HG02759 (cell line): ENCODE measurements at regions not wholly inside any gene's neighbourhood (a gene's known extent, or its start where the extent isn't known, plus 50 kb on each side); places are given as distances from the start of the nearest gene placed in this dataset.

Experiments
- ATAC-seq: cut with Tn5 transposase; IDR thresholded peaks from one replicate; pipeline ENCODE4 v1.9.1; 2021; ENCODE audit warnings: mild to moderate bottlenecking, moderate library complexity; ENCODE audit not compliant: unreplicated experiment

DNA sequence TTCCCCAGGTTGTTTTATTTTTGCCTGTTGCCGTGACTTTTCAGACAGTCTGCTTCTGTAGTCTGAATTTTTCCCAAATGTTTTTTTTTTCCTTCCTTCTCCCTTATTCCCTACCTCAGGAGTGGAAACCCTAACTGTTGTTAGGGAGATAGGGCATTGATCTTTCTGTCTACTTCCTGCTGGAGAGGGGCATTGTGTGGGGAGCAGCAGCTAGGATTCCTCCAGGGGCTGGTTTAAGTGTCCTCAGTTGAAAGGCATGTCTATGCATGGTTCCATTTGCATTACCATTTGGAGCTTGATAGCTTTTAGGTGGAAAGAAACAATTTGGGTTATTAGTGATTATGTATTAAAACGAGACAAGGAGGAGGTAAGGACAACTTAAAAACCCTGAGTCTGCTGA, 383.9 kb downstream of the DCAF12L2 start:
- no peak for ATAC-seq

DNA sequence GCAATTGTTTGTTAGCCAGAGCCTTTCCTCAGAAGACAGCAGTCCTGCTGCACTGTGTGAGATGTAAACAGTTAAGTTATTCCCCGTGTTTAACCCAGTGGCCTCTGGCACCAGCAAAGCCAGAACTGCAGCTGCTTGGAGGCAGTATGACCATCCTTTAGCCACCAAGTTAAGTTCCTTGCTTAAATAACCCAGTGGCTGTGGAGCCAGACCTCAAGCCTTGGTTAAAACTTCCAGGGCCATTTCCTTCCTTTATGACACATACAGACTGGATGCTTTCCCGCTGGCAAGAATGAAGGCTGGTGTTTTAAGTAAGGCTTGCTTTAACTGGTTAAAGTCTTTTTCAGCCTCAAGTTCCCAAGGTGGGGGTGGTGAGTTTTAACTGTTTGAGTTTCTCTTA, 379.8 kb downstream of the DCAF12L2 start:
- no peak for ATAC-seq

DNA sequence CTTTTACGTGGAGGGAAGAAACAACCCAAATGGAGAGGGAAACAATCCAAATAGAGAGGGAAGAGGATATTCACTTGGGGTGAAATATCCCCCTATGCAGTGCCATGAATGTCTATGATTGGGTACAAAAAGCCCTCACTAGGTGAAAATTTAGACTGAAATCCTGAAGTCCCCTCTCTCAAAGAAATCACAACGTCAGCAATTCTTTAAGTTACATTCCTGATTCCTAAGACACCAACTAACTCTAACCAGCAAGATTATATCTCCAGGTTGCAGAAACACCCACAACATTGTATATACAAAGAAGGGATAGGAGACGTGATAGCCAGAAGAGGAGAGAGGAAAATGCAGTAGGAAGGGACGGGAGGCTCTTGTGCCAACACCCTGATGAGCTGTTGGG, 374.3 kb downstream of the DCAF12L2 start:
- no peak for ATAC-seq

- ATAC-seq = no peak
Observed at GRCh38 chrX:125810856-125811255, 355.2 kb downstream of the DCAF12L2 start.

DNA sequence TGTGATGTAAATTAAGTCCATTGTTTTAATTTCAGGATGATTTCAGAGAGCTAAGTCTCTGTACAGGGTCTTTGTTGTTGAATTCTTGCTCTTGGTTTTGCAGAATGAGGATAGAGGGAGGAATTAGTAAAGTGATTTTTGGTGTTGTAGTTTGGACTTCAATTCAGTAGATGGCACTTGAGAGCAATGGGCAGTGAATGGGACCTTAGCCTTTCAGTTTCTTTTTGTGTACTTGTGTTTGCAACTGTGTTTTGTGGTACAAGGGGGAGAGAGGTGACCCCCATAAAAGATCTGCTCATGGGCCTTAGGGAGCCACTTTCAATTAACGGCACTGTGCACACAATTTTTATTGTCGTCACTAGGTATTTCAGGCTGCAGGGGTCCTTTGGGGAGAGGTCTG, 340.0 kb downstream of the DCAF12L2 start:
- ATAC-seq = no peak

- no peak for ATAC-seq
Observed at GRCh38 chrX:125826774-125827451, 339.2 kb downstream of the DCAF12L2 start.

DNA sequence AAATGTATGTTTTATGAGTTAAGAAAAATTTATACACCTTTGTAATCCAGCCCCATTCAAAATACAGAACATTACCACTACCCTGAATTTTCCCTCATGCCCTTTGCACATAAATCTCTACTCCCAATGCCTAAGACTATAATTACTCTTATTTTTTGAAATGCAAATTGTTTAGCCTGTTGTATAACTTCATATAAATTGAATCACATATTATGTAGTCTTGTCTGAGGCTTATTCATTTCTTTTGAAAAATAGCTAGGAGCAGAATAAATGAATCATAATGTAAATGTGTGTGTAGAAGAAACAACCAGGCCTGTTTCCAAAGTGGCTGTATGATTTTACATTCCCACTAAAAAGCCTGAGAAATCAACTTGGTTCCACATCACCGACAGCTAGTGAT, 319.8 kb downstream of the DCAF12L2 start:
- ATAC-seq = no peak

GRCh38 chrX:125850693-125851092, 315.4 kb downstream of the DCAF12L2 start:
- no peak for ATAC-seq

DNA sequence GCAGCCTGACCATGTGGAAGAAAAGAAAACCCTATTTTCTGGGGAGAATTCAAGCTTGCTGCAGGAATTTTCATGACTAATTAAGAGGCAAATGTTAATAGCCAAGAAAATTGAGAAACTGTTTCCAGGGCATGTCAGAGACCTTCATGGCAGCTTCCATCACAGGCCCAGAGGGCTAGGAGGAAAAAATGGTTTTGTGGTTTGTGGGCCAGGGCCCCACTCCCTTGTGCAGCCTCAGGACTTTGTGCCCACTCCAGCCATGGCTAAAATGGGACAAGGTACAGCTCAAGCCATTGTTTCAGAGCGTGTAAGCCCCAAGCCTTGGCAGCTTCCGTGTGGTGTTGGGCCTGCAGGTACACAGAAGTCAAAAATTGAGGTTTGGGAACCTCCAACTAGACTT, 282.9 kb downstream of the DCAF12L2 start:
- ATAC-seq = no peak

DNA sequence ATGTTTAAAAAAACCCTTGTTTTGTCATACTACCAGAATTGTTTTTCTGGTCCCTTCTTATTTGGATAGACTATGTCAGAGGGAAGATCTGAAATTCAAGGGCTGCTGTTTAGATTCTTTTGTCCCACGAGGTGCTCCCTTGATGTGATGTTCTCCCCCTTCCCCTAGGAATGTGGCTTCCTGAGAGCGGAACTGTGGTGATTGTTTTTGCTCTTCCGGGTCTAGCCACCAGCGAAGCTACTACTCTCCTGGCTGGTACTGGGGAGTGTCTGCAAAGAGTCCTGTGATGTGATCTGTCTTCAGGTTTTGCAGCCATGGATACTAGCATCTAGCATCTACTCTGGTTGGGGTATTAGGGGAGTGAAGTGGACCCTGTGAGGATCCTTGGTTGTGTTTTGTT, 271.1 kb downstream of the DCAF12L2 start:
- ATAC-seq = no peak

DNA sequence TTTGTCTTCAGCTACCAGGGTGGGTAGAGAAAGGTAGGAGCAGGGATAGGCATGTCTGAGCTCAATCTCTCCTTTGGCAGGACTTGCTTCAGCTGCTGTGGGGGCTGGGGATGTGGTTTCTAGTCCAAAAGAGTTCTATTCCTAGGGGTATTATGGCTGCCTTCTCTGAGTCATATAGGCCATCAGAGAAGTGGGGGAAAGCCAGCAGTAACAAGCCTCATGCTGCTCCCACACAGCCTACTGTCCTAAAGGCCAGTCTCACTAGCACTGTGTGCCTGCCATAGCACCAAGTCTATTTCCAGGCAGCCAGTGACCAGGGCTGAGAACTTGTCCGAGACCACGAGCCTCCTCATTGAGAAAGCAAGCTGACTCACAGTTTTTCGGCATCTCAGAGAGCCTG, 270.6 kb downstream of the DCAF12L2 start:
- peak; percentile 66 for ATAC-seq

DNA sequence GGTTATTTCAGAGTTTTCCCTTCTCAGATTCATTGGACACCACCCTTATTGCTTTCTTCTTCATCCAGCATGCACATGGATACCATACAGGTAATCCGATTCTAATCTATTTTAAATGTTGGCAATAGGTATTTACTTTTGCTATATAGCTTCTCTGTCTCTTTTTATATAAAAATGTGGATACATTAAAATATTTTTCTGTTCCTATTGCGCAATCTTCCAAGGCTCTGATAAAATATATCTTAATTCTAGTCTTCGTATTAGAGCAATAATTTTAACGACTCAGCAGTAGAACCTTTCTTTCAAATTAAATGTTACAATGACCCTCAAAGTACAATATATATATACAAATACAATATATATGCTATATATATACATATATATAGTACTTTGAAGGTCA, 239.8 kb downstream of the DCAF12L2 start:
- ATAC-seq = no peak

DNA sequence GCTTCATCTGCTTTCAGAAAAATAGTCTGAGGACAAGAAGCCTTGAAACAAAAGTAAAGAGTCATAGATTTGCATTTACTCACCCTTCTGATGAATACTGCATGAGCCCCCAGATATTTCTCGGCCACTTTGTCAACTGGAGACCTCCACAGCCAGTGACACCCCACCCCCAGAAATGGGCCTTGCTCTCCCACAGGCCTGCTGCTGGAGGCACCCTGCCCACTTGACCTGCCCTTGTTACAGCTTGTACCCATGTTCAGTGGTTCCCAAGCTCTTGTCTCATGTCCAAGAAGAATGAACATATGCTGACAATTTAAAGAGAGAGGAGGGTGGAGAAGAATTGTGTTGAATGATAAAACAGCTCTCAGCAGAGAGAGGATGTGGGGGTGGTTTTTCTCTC, 225.1 kb downstream of the DCAF12L2 start:
- no peak for ATAC-seq

- no peak for ATAC-seq
Observed at GRCh38 chrX:125947501-125947900, 218.6 kb downstream of the DCAF12L2 start.

DNA sequence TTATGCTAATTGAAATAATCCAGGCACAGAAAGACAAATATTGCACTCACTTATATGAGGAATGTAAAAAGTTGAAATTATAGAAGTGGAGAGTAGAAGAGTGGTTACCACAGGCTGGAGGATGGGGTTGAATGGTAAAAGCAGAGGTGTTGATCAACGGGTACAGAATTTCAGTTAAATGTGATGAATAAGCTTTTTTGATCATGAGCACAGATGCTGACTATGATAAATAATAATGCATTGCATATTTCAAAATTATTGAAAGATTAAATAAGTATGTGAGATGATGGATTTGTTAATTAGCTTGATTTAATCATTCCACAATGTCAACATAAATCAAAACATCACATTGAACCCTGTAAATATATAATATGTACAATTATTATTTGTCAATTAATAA, 213.1 kb downstream of the DCAF12L2 start:
- ATAC-seq = no peak

DNA sequence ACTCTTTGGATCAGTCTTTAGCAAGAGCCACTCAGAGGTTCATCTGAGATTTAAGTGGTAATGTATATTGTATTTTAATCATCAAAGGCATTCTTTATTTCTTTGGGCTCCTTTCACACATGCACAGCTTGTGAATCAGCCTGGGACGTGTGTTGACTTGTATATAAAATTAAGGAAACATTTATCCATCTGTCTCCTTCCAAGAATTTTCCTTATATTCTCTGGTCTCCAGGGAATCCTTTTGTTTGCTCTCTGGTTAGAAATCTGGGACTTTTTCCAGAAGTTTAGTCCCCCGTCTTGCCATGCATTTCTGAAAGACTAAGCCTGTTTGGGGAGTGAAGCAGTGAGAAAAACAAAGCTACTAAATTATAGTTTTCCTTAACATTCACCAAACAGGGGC, 212.3 kb downstream of the DCAF12L2 start:
- no peak for ATAC-seq

- ATAC-seq = no peak
Observed at GRCh38 chrX:125954236-125954635, 211.9 kb downstream of the DCAF12L2 start.

- no peak for ATAC-seq
Observed at GRCh38 chrX:125977851-125978250, 188.2 kb downstream of the DCAF12L2 start.

DNA sequence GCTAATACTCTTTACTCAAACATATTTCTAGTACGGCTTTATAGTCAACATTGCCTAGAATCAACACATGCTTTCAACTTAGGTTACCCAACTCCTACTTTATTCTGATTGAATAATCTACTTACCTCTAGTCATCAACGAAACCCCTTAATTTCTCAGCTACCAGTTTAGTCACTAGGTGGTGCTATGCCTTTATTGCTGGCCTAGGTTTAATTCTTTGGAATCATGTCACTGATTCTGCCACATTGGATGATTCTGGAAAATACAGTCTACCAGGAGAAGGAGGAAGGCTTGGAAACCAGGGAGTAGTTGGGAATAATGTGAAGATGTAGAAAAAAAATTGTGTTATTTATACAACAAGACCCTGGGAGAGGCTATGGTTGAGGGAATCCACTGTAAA, 167.7 kb downstream of the DCAF12L2 start:
- ATAC-seq = no peak

DNA sequence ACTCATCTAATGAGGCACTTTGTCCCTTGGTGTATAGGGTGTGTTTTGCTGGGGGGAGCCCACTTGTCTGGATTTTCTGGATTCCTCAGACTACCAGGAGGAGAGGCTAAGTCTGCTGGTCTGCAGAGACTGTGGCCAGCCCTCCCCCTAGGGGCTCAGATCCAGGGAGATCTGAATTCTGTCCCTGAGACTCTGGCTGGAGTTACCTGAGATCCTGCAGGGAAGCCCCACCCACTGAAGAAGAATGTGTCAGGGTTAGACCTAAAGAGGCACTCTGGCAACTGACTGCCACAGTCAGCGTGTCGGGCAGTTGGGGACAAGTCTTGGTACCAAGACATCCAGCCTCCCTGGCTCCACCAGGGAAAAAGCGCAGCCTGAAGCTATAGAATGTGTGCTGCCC, 138.9 kb downstream of the DCAF12L2 start:
- no peak for ATAC-seq

- no peak for ATAC-seq
Observed at GRCh38 chrX:126030021-126030420, 136.1 kb downstream of the DCAF12L2 start.

DNA sequence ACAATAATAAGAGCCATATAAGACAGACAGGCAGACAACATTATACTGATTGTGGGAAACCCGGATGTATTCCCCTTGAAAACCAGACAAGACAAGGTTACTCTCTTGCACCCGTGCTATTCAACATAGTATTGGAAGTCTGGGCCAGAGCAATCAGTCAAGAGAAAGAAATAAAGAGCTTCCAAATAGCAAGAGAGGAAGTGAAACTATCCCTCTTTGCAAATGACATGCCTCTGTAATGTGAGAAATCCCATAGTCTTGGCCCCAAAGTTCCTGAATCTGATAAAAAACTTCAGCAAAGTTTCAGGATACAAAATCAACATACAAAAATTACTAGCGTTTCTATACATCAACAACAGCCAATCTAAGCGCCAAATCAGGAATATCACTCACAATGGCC, 102.1 kb downstream of the DCAF12L2 start:
- no peak for ATAC-seq

DNA sequence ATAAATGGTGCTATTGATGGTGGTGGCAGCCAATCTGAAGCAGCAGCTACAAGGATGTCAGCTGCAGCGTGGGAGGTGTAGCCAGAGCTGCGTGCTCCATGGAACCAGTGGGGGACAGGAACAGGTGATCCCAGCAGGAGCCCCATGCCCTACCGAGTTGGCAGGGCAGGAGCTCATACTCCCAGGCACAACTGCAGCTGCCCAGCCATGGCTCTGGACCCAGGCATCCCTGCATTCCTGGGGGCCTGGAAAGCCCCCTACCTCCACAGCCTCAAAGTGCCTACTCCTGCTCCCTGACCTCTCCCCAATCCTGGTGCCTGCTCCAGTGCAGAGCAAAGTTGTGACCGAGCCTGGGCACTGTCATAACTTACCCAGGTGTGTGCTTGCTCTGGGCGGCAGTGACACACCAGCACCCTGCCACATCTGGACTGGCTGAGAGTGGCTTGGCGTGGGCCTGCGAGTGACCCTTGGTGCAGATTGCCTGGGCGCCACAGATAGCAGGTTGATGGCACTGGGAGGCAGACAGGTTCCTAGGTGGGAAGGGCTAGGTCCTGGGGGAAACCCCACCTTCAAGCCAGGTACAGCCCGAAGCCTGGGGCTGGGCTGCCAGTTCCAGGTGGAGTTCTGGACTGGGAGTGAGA, 101.1 kb downstream of the DCAF12L2 start:
- ATAC-seq = no peak
